HL-60 (cell line): ENCODE measurements at regions not wholly inside any gene's neighbourhood (a gene's known extent, or its start where the extent isn't known, plus 50 kb on each side); places are given as distances from the start of the nearest gene placed in this dataset.

ENCODE experiments used
- POLR2AphosphoS5 ChIP-seq: IDR thresholded peaks from 2 replicates; pipeline ENCODE4 v1.6.1; 2012; ENCODE audit warnings: low read depth
- TF ChIP-seq, protein P1 (sequence below): IDR thresholded peaks from one replicate; pipeline ENCODE4 v1.5.1; 2011; ENCODE audit warnings: low read length, control low read depth, inconsistent platforms; ENCODE audit not compliant: insufficient read depth
- TF ChIP-seq, protein P2 (sequence below): IDR thresholded peaks from 2 replicates; pipeline ENCODE4 v1.6.1; 2012; ENCODE audit warnings: low read depth; ENCODE audit not compliant: insufficient replicate concordance

DNA sequence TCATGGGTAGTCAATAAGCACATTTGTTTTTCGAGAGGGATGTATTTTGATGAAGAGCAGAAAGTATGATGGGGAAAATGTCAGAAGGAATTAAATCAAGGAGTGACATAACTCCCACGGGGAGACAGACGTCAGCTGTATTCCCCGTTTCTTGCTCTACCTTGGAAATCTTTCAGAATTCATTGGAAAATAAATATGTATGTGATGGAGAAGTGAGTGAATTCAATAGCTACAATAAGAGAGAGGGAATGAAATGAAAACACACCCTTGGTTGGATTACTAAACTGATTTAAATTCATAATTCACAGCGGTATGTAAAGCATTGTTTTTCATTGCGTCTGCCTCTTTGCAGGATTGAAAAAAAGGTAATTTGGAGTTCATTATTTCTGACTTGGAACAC is 209.7 kb upstream of the KLF4 start:
- TF ChIP-seq, protein P1, sequence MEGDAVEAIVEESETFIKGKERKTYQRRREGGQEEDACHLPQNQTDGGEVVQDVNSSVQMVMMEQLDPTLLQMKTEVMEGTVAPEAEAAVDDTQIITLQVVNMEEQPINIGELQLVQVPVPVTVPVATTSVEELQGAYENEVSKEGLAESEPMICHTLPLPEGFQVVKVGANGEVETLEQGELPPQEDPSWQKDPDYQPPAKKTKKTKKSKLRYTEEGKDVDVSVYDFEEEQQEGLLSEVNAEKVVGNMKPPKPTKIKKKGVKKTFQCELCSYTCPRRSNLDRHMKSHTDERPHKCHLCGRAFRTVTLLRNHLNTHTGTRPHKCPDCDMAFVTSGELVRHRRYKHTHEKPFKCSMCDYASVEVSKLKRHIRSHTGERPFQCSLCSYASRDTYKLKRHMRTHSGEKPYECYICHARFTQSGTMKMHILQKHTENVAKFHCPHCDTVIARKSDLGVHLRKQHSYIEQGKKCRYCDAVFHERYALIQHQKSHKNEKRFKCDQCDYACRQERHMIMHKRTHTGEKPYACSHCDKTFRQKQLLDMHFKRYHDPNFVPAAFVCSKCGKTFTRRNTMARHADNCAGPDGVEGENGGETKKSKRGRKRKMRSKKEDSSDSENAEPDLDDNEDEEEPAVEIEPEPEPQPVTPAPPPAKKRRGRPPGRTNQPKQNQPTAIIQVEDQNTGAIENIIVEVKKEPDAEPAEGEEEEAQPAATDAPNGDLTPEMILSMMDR = no peak
- TF ChIP-seq, protein P2, sequence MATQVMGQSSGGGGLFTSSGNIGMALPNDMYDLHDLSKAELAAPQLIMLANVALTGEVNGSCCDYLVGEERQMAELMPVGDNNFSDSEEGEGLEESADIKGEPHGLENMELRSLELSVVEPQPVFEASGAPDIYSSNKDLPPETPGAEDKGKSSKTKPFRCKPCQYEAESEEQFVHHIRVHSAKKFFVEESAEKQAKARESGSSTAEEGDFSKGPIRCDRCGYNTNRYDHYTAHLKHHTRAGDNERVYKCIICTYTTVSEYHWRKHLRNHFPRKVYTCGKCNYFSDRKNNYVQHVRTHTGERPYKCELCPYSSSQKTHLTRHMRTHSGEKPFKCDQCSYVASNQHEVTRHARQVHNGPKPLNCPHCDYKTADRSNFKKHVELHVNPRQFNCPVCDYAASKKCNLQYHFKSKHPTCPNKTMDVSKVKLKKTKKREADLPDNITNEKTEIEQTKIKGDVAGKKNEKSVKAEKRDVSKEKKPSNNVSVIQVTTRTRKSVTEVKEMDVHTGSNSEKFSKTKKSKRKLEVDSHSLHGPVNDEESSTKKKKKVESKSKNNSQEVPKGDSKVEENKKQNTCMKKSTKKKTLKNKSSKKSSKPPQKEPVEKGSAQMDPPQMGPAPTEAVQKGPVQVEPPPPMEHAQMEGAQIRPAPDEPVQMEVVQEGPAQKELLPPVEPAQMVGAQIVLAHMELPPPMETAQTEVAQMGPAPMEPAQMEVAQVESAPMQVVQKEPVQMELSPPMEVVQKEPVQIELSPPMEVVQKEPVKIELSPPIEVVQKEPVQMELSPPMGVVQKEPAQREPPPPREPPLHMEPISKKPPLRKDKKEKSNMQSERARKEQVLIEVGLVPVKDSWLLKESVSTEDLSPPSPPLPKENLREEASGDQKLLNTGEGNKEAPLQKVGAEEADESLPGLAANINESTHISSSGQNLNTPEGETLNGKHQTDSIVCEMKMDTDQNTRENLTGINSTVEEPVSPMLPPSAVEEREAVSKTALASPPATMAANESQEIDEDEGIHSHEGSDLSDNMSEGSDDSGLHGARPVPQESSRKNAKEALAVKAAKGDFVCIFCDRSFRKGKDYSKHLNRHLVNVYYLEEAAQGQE = no peak
- no peak for TF ChIP-seq POLR2AphosphoS5
